Activated CD8-positive, alpha-beta memory T cell treated with anti-CD3 and anti-CD28 coated beads, Interleukin-2, amount 10 ng/mL, durations not matched to agents 7 days and 5 days (primary cell): ENCODE measurements at regions not wholly inside any gene's neighbourhood (a gene's known extent, or its start where the extent isn't known, plus 50 kb on each side); places are given as distances from the start of the nearest gene placed in this dataset.
A peak's percentile ranks its signal among the peaks of the same experiment; 100 is the strongest.
"Not testable (repeated sequence)": the region's sequence is repeated elsewhere in the genome, so short reads cannot be mapped to it uniquely, and the experiment has no call there.

Experiments
- ATAC-seq: fragments of 150-1000 bp; cut with Tn5 transposase; one replicate; pipeline ENCODE4 v1.10.0; 2021; ENCODE audit warnings: moderate library complexity
- CTCF ChIA-PET: fragments of 350-600 bp; sonication (Branson Sonifier 250); formaldehyde crosslinking; loops from one replicate; lab custom pipeline; 2021; ENCODE audit warnings: antibody characterized with exemption; lab: Charles Lee
- DNase-seq: peaks from one replicate; pipeline ENCODE4 v3.0.0-alpha.2; 2020
- H3K27ac Mint-ChIP-seq: one replicate; pipeline ENCODE4 v1.8.0; 2021; ENCODE audit warnings: mild to moderate bottlenecking, mixed read lengths
- H3K27me3 Mint-ChIP-seq: one replicate; pipeline ENCODE4 v1.8.0; 2021; ENCODE audit warnings: mixed read lengths
- H3K36me3 Mint-ChIP-seq: one replicate; pipeline ENCODE4 v1.8.0; 2021; ENCODE audit warnings: mild to moderate bottlenecking, mixed read lengths
- H3K4me1 Mint-ChIP-seq: one replicate; pipeline ENCODE4 v1.8.0; 2021; ENCODE audit warnings: mixed read lengths
- H3K4me3 Mint-ChIP-seq: one replicate; pipeline ENCODE4 v1.8.0; 2021; ENCODE audit warnings: mild to moderate bottlenecking, moderate library complexity, mixed read lengths
- H3K9me3 Mint-ChIP-seq: one replicate; pipeline ENCODE4 v1.8.0; 2022; ENCODE audit warnings: low read depth, mixed read lengths

DNA sequence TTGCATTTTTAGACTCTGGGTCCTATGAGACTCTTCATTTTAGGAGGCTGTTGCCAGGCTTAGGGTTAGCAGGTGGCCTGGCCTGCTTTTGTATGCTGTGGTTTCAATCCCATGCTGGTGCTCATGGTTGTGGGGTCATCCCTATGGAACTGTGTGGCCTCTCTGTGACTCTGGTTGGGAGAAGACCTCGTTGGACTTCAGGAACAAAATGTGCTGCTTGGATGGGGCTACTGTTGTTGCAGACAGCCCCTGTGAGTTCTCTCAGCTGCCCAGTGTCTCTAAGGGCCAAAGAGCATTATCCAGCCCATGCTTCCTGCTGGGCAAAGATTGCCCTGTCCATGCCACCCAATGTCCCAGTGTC, 169.5 kb upstream of the S1PR3 start:
- Mint-ChIP-seq H3K4me3 (no peak overlapping the region), H3K27ac (no peak overlapping the region), H3K9me3 (no peaks in the 10 kb centered on the region), H3K27me3 (peaks cover 24% of the 10 kb centered on the region), H3K4me1 (no peaks in the 10 kb centered on the region), H3K36me3 (no peaks in the 10 kb centered on the region)
- ATAC-seq (no peak), DNase-seq (no peak)
- CTCF ChIA-PET, result no interaction called here

GRCh38 chr9:88824711-88825110, 166.6 kb upstream of the S1PR3 start:
- ATAC-seq (no peak), DNase-seq (no peak)
- Mint-ChIP-seq H3K9me3 (no peaks in the 10 kb centered on the region), H3K27me3 (peaks cover 45% of the 10 kb centered on the region), H3K4me1 (peaks cover 5% of the 10 kb centered on the region), H3K36me3 (no peaks in the 10 kb centered on the region), H3K4me3 (no peak overlapping the region), H3K27ac (no peak overlapping the region)
- CTCF ChIA-PET, result no interaction called here

GRCh38 chr9:88826181-88826580, 165.1 kb upstream of the S1PR3 start:
- Mint-ChIP-seq H3K27me3 (peaks cover 56% of the 10 kb centered on the region), H3K36me3 (no peaks in the 10 kb centered on the region), H3K4me1 (peaks cover 7% of the 10 kb centered on the region), H3K27ac (no peak overlapping the region), H3K9me3 (no peaks in the 10 kb centered on the region), H3K4me3 (no peak overlapping the region)
- CTCF ChIA-PET, result no interaction called here
- DNase-seq (no peak), ATAC-seq (no peak)

DNA sequence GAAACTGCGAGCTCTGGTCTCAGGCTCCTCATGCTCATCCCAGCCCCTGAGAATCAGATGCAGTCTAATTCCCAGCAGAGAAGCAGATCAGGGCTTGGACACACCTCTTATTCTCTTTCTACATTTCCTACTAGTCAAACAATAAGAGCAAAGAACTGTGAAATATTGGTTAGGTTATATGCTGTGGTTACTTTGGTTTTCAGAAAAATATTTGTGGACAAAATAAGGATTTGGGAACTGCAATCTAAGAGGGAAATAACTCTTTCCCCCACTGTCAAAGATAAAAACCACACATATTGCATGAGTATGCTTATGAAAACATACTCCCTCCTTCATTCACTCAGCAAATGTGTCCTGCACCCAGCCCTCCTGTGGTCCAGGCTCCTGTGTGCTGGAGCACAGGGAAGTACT, 164.5 kb upstream of the S1PR3 start:
- ATAC-seq (no peak), DNase-seq (no peak)
- H3K27me3 Mint-ChIP-seq, result peaks cover 57% of the 10 kb centered on the region
- CTCF ChIA-PET, result no interaction called here
- peaks cover 7% of the 10 kb centered on the region for H3K4me1 Mint-ChIP-seq
- no peak overlapping the region for H3K27ac Mint-ChIP-seq
- H3K4me3 Mint-ChIP-seq, result no peak overlapping the region
- no peaks in the 10 kb centered on the region for H3K9me3 Mint-ChIP-seq
- no peaks in the 10 kb centered on the region for H3K36me3 Mint-ChIP-seq

DNA sequence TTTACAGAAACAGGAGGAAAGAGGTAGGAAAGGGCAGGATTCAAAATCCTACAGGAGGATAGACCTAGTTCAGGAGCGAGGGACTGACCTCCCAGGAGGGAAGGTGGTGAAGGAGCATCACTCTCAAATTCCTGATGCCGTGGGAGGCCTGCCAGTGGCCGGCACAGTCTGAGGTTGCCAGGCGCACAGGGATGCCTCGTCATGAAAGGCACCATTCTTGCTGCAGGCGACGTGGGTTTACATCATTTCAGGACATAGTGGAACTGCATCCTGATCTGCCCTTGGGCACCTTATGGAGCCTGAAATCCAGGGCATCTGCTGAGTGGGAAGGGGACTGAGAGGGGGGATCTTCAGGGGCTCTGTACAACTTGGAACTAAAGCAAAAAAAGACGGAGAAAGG, 163.2 kb upstream of the S1PR3 start:
- CTCF ChIA-PET, result no interaction called here
- no peaks in the 10 kb centered on the region for H3K36me3 Mint-ChIP-seq
- H3K4me3 Mint-ChIP-seq, result no peak overlapping the region
- ATAC-seq (no peak), DNase-seq (no peak)
- H3K9me3 Mint-ChIP-seq, result no peaks in the 10 kb centered on the region
- H3K27me3 Mint-ChIP-seq, result peaks cover 69% of the 10 kb centered on the region
- H3K27ac Mint-ChIP-seq, result no peak overlapping the region
- H3K4me1 Mint-ChIP-seq, result peaks cover 7% of the 10 kb centered on the region

- Mint-ChIP-seq H3K27me3 (peaks cover 72% of the 10 kb centered on the region), H3K4me1 (peaks cover 7% of the 10 kb centered on the region), H3K27ac (no peak overlapping the region), H3K4me3 (no peak overlapping the region), H3K9me3 (no peaks in the 10 kb centered on the region), H3K36me3 (no peaks in the 10 kb centered on the region)
- ATAC-seq (no peak), DNase-seq (no peak)
- CTCF ChIA-PET, result no interaction called here
Measured at GRCh38 chr9:88828492-88828974, 162.7 kb upstream of the S1PR3 start.

GRCh38 chr9:88829276-88829675, 162.0 kb upstream of the S1PR3 start:
- Mint-ChIP-seq H3K4me1 (peaks cover 10% of the 10 kb centered on the region), H3K27ac (no peak overlapping the region), H3K36me3 (no peaks in the 10 kb centered on the region), H3K4me3 (no peak overlapping the region), H3K9me3 (no peaks in the 10 kb centered on the region), H3K27me3 (peaks cover 78% of the 10 kb centered on the region)
- CTCF ChIA-PET, result interaction anchor here (0.6 kb wide), 1 partner anchor 520 kb away, joined by 3 read pairs; no protein-coding TSS in a partner anchor
- peak; percentile 84 for ATAC-seq
- DNase-seq, result peak; percentile 58

GRCh38 chr9:88831713-88832407, 159.4 kb upstream of the S1PR3 start:
- no peak overlapping the region for H3K4me3 Mint-ChIP-seq
- ATAC-seq (no peak), DNase-seq (no peak)
- peaks cover 77% of the 10 kb centered on the region for H3K27me3 Mint-ChIP-seq
- CTCF ChIA-PET, result no interaction called here
- H3K36me3 Mint-ChIP-seq, result no peaks in the 10 kb centered on the region
- H3K27ac Mint-ChIP-seq, result no peak overlapping the region
- H3K4me1 Mint-ChIP-seq, result peaks cover 24% of the 10 kb centered on the region
- no peaks in the 10 kb centered on the region for H3K9me3 Mint-ChIP-seq

DNA sequence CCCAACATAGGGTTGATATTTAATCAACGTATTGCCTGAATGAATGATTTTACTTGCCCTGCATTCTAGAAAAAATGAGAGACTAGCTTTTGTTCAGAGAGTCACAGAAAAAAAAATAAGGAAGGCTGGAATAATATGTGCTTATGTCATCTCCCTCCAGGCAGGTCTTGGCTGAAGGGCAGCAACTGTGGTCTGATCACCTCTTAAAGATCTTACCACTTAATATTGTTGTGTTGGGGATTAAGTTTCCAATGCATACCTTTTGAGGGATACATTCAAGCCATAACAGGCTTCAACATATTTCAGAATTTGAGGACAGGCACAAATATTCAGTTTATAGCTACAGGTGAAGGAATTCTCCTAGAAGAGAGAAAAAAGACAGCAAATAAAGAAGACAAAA, 157.3 kb upstream of the S1PR3 start:
- Mint-ChIP-seq H3K27me3 (peaks cover 73% of the 10 kb centered on the region), H3K4me1 (peaks cover 24% of the 10 kb centered on the region), H3K36me3 (no peaks in the 10 kb centered on the region), H3K9me3 (no peaks in the 10 kb centered on the region), H3K27ac (no peak overlapping the region), H3K4me3 (no peak overlapping the region)
- DNase-seq (no peak), ATAC-seq (no peak)
- CTCF ChIA-PET, result no interaction called here

- DNase-seq (no peak), ATAC-seq (peak; percentile 91)
- H3K36me3 Mint-ChIP-seq, result no peaks in the 10 kb centered on the region
- peaks cover 76% of the 10 kb centered on the region for H3K27me3 Mint-ChIP-seq
- H3K9me3 Mint-ChIP-seq, result no peaks in the 10 kb centered on the region
- H3K27ac Mint-ChIP-seq, result no peak overlapping the region
- peaks cover 17% of the 10 kb centered on the region for H3K4me1 Mint-ChIP-seq
- CTCF ChIA-PET, result no interaction called here
- no peak overlapping the region for H3K4me3 Mint-ChIP-seq
Measured at GRCh38 chr9:88835038-88835466, 156.2 kb upstream of the S1PR3 start.

DNA sequence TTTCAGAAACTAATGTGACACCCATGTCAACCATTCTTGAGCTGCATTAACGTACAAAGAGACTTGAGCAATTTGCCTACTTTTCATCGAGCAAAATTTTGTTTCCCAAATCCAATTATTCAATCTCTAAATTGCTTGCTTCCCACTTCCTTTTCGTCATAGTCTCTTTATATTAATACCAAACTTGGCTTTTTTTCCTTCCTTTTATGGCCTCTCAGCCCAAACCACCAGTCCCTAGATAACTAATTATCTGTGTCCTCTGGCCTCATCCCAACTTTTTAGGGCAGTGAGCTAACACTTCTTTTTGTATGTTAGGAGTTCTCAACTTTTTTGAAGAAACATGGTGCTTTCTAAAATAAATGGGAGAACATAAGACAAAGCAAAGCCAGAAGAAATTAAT, 155.5 kb upstream of the S1PR3 start:
- DNase-seq (no peak), ATAC-seq (no peak)
- H3K4me3 Mint-ChIP-seq, result no peak overlapping the region
- no peak overlapping the region for H3K27ac Mint-ChIP-seq
- H3K27me3 Mint-ChIP-seq, result peaks cover 73% of the 10 kb centered on the region
- peaks cover 17% of the 10 kb centered on the region for H3K4me1 Mint-ChIP-seq
- no peaks in the 10 kb centered on the region for H3K36me3 Mint-ChIP-seq
- CTCF ChIA-PET, result interaction anchor here (0.6 kb wide), 1 partner anchor 354 kb away, joined by 3 read pairs; no protein-coding TSS in a partner anchor
- no peaks in the 10 kb centered on the region for H3K9me3 Mint-ChIP-seq

- no peak for DNase-seq
- Mint-ChIP-seq H3K9me3 (no peaks in the 10 kb centered on the region), H3K4me1 (peaks cover 17% of the 10 kb centered on the region), H3K36me3 (no peaks in the 10 kb centered on the region), H3K27me3 (peaks cover 65% of the 10 kb centered on the region), H3K4me3 (no peak overlapping the region), H3K27ac (no peak overlapping the region)
- CTCF ChIA-PET, result no interaction called here
- no peak for ATAC-seq
Measured at GRCh38 chr9:88837731-88838130, 153.5 kb upstream of the S1PR3 start.

GRCh38 chr9:88849878-88850277, 141.4 kb upstream of the S1PR3 start:
- H3K27ac Mint-ChIP-seq, H3K4me3 Mint-ChIP-seq, ATAC-seq, H3K9me3 Mint-ChIP-seq, DNase-seq, H3K36me3 Mint-ChIP-seq, H3K4me1 Mint-ChIP-seq, CTCF ChIA-PET: not testable (repeated sequence)
- peaks cover 31% of the 10 kb centered on the region for H3K27me3 Mint-ChIP-seq

DNA sequence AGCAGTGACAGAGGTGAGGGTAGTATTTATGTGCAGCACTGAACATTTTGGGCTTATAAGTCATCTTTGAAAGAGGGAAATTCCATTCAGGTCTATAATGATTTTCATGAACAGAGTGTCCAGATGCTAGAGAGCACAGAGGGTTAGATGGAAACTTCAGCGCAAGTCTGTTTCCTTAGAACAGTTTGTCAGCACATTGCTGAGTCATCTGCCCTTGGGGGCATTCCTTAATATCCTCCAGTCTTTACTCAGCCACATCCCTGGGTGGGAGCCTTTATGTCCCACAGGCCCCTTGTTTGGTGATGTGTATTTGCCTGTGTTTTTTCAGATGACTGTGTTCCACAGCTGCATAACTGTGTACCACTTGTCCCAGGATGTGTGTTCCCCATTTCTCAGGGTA, 138.5 kb upstream of the S1PR3 start:
- Mint-ChIP-seq H3K36me3 (peaks cover 2% of the 10 kb centered on the region), H3K27ac (no peak overlapping the region), H3K4me1 (no peaks in the 10 kb centered on the region), H3K4me3 (no peak overlapping the region), H3K27me3 (peaks cover 35% of the 10 kb centered on the region), H3K9me3 (peaks cover 6% of the 10 kb centered on the region)
- ATAC-seq (no peak), DNase-seq (no peak)
- CTCF ChIA-PET, result no interaction called here
